GM21619 (cell line): ENCODE measurements at regions not wholly inside any gene's neighbourhood (a gene's known extent, or its start where the extent isn't known, plus 50 kb on each side); places are given as distances from the start of the nearest gene placed in this dataset.
A peak's percentile ranks its signal among the peaks of the same experiment; 100 is the strongest.
"Not testable (repeated sequence)": the region's sequence is repeated elsewhere in the genome, so short reads cannot be mapped to it uniquely, and the experiment has no call there.

Experiments used
- ATAC-seq: cut with Tn5 transposase; IDR thresholded peaks from one replicate; pipeline ENCODE4 v1.9.1; 2021; ENCODE audit not compliant: unreplicated experiment

GRCh38 chr15:21774760-21775159 is 102.8 kb downstream of the POTEB start:
- ATAC-seq, result not testable (repeated sequence)

- not testable (repeated sequence) for ATAC-seq
These were observed 111.0 kb downstream of the POTEB start for GRCh38 chr15:21766524-21766923.

- ATAC-seq, result not testable (repeated sequence)
These were observed 113.8 kb downstream of the POTEB start for GRCh38 chr15:21763756-21764155.

- ATAC-seq, result not testable (repeated sequence)
These were observed 117.1 kb downstream of the POTEB start for GRCh38 chr15:21760250-21761023.

- ATAC-seq, result not testable (repeated sequence)
These were observed 118.0 kb downstream of the POTEB start for GRCh38 chr15:21759401-21760165.

GRCh38 chr15:21753838-21754237 is 123.7 kb downstream of the POTEB start:
- ATAC-seq, result not testable (repeated sequence)

GRCh38 chr15:21752124-21752957 is 125.2 kb downstream of the POTEB start:
- not testable (repeated sequence) for ATAC-seq

GRCh38 chr15:21749173-21749572 is 128.4 kb downstream of the POTEB start:
- ATAC-seq, result not testable (repeated sequence)

- not testable (repeated sequence) for ATAC-seq
These were observed 133.2 kb downstream of the POTEB start for GRCh38 chr15:21744245-21744915.

- ATAC-seq, result peak; percentile 66
These were observed 135.5 kb downstream of the POTEB start for GRCh38 chr15:21742067-21742466.

GRCh38 chr15:21738003-21738402 is 139.5 kb downstream of the POTEB start:
- ATAC-seq, result not testable (repeated sequence)

- ATAC-seq, result not testable (repeated sequence)
These were observed 141.1 kb downstream of the POTEB start for GRCh38 chr15:21736443-21736842.

- ATAC-seq, result not testable (repeated sequence)
These were observed 141.7 kb downstream of the POTEB start for GRCh38 chr15:21735837-21736236.

GRCh38 chr15:21735368-21735767 is 142.2 kb downstream of the POTEB start:
- not testable (repeated sequence) for ATAC-seq

- peak; percentile 56 for ATAC-seq
These were observed 146.0 kb downstream of the POTEB start for GRCh38 chr15:21731496-21731895.

- peak; percentile 69 for ATAC-seq
These were observed 146.8 kb downstream of the POTEB start for GRCh38 chr15:21730427-21731405.

- ATAC-seq, result not testable (repeated sequence)
These were observed 152.5 kb downstream of the POTEB start for GRCh38 chr15:21724988-21725387.

- ATAC-seq, result not testable (repeated sequence)
These were observed 156.4 kb downstream of the POTEB start for GRCh38 chr15:21721115-21721514.

GRCh38 chr15:21718779-21719178 is 158.8 kb downstream of the POTEB start:
- ATAC-seq, result peak; percentile 73
